Endothelial cell of umbilical vein (primary cell): ENCODE measurements at regions not wholly inside any gene's neighbourhood (a gene's known extent, or its start where the extent isn't known, plus 50 kb on each side); places are given as distances from the start of the nearest gene placed in this dataset.

Experiments used
- BruUV-seq: library from RNA; stranded (reverse); fragments of 400-500 nt; replicated peaks from 2 replicates; lab custom pipeline; 2021; lab: Mats Ljungman, UMichigan
- CTCF ChIA-PET: fragments of 300-600, 350-600 bp; sonication (Branson Sonifier 250); formaldehyde crosslinking; loops from one replicate; lab custom pipeline; 2021; ENCODE audit warnings: antibody characterized with exemption, inconsistent platforms; lab: Charles Lee
- POLR2A ChIA-PET: fragments of 300-600, 350-600 bp; sonication (Branson Sonifier 250); formaldehyde crosslinking; loops from one replicate; lab custom pipeline; 2021; ENCODE audit warnings: antibody characterized with exemption, inconsistent platforms; lab: Charles Lee
- DNase-seq: peaks from one replicate; pipeline ENCODE4 v3.0.0-alpha.2; 2011; ENCODE audit warnings: low read depth, low spot score
- FAIRE-seq: peaks from 2 replicates; lab custom pipeline; 2011; peaks lifted over from hg19 to GRCh38; lab: Jason Lieb, UNC
- H2AFZ ChIP-seq: 2 replicates; pipeline ENCODE4 v1.6.0; 2012; ENCODE audit warnings: low read depth, low read length, control low read depth, inconsistent platforms
- H3K27ac ChIP-seq: 2 replicates; pipeline ENCODE4 v1.5.1; 2011; ENCODE audit warnings: low read depth, mild to moderate bottlenecking, control low read depth, low read length, moderate library complexity; ENCODE audit not compliant: insufficient read depth
- H3K27me3 ChIP-seq, 2 experiments: 2 replicates each; pipeline versions ENCODE4 v1.6.0 to v1.6.1; 2011; ENCODE audit warnings: low read length in 2 of 2, mixed read lengths in 1 of 2; ENCODE audit not compliant: control insufficient read depth in 2 of 2, insufficient read depth in 2 of 2
- H3K36me3 ChIP-seq, 2 experiments: 2 replicates in 1 of 2; 3 replicates in 1 of 2; pipeline ENCODE4 v1.5.1; 2011; ENCODE audit warnings: low read length in 2 of 2, mild to moderate bottlenecking in 1 of 2, moderate library complexity in 1 of 2; ENCODE audit not compliant: control insufficient read depth in 2 of 2, insufficient read depth in 2 of 2; ENCODE audit errors: extremely low read depth in 1 of 2
- H3K4me1 ChIP-seq: 3 replicates; pipeline ENCODE4 v1.5.1; 2011; ENCODE audit warnings: mild to moderate bottlenecking, low read length; ENCODE audit not compliant: control insufficient read depth, insufficient read depth; ENCODE audit errors: extremely low read depth
- H3K4me2 ChIP-seq: 2 replicates; pipeline ENCODE4 v1.6.1; 2011; ENCODE audit warnings: low read length, control low read depth, mixed read lengths; ENCODE audit not compliant: insufficient read depth
- H3K4me3 ChIP-seq, 3 experiments: fragments of 200-600 bp in 1 of 3; sonication (generic), shearing (Covaris generic) in 1 of 3; replicated peaks in 1 of 3; 2 replicates each; pipeline ENCODE4 v1.5.1; 2011 to 2016; ENCODE audit warnings: control low read depth in 3 of 3, low read length in 3 of 3, mild to moderate bottlenecking in 2 of 3, inconsistent platforms in 1 of 3, low read depth in 1 of 3, moderate library complexity in 1 of 3; ENCODE audit not compliant: insufficient read depth in 1 of 3
- H3K79me2 ChIP-seq: 2 replicates; pipeline ENCODE4 v1.6.0; 2012; ENCODE audit warnings: low read length, inconsistent platforms; ENCODE audit not compliant: control insufficient read depth, insufficient read depth
- H3K9ac ChIP-seq: replicated peaks from 2 replicates; pipeline ENCODE3; 2011; ENCODE audit warnings: low read length, control low read depth; ENCODE audit not compliant: insufficient read depth; ENCODE audit errors: extremely low read depth
- H3K9me1 ChIP-seq: replicated peaks from 3 replicates; pipeline ENCODE4 v1.6.0; 2011; ENCODE audit warnings: mild to moderate bottlenecking, low read length; ENCODE audit not compliant: control insufficient read depth, insufficient read depth; ENCODE audit errors: extremely low read depth
- H3K9me3 ChIP-seq: replicated peaks from 2 replicates; pipeline ENCODE4 v1.5.1; 2012; ENCODE audit warnings: low read length, inconsistent platforms; ENCODE audit not compliant: control insufficient read depth, insufficient read depth
- H4K20me1 ChIP-seq: replicated peaks from 2 replicates; pipeline ENCODE3; 2011; ENCODE audit warnings: mild to moderate bottlenecking, low read length; ENCODE audit not compliant: control insufficient read depth, insufficient read depth; ENCODE audit errors: extremely low read depth
- EZH2 ChIP-seq: IDR thresholded peaks from 2 replicates; pipeline ENCODE4 v1.6.1; 2012; ENCODE audit warnings: borderline replicate concordance, low read depth, mild to moderate bottlenecking, moderate library complexity, low read length, inconsistent platforms; ENCODE audit not compliant: severe bottlenecking
- FOS ChIP-seq: IDR thresholded peaks from 2 replicates; pipeline ENCODE4 v1.6.1; 2011; ENCODE audit warnings: mild to moderate bottlenecking, low read length, moderate library complexity, borderline replicate concordance; ENCODE audit not compliant: insufficient read depth
- GATA2 ChIP-seq: IDR thresholded peaks from 2 replicates; pipeline ENCODE4 v1.7.0; 2011; ENCODE audit warnings: low read depth, mild to moderate bottlenecking, moderate library complexity, mixed read lengths, low read length; ENCODE audit not compliant: insufficient read length, insufficient read depth
- JUN ChIP-seq: IDR thresholded peaks from 2 replicates; pipeline ENCODE4 v1.6.1; 2011; ENCODE audit warnings: borderline replicate concordance, low read depth; ENCODE audit not compliant: insufficient read length, insufficient read depth
- MYC ChIP-seq: IDR thresholded peaks from one replicate; pipeline ENCODE4 v1.6.1; 2011; ENCODE audit warnings: mild to moderate bottlenecking, low read depth, low read length
- POLR2A ChIP-seq: IDR thresholded peaks from 2 replicates; pipeline ENCODE4 v1.6.1; 2012; ENCODE audit warnings: low read depth, mild to moderate bottlenecking, control low read depth, low read length
- POLR2AphosphoS5 ChIP-seq: IDR thresholded peaks from 2 replicates; pipeline ENCODE4 v1.6.1; 2012; ENCODE audit warnings: low read depth, mild to moderate bottlenecking, control low read depth, low read length, moderate library complexity; ENCODE audit not compliant: insufficient read depth
- dilution Hi-C: fragments of 300-500 bp; cut with MboI; formaldehyde crosslinking; loops from one replicate; pipeline ENCODE4 v1.15.0; 2019; ENCODE audit warnings: low sequenced_read_pairs; ENCODE audit not compliant: extremely low pct_ligation_motif_present
- intact Hi-C: fragments of 100-400 bp; cut with micrococcal nuclease; formaldehyde crosslinking; loops from one replicate; pipeline ENCODE4 v1.10.0; 2022
- TF ChIP-seq, protein P1 (sequence below), 2 donors: IDR thresholded peaks; 1 replicate in 1 of 2; 2 replicates in 1 of 2; pipeline ENCODE4 v1.5.1; 2011; ENCODE audit warnings: low read length in 2 of 2, mild to moderate bottlenecking in 2 of 2, moderate library complexity in 2 of 2, control low read depth in 1 of 2, inconsistent platforms in 1 of 2, low read depth in 1 of 2; ENCODE audit not compliant: insufficient read depth in 1 of 2; ENCODE audit errors: extremely low read depth in 1 of 2
- TF ChIP-seq, protein P2 (sequence below): IDR thresholded peaks from 2 replicates; pipeline ENCODE4 v1.6.1; 2011; ENCODE audit not compliant: insufficient read depth, insufficient read length

DNA sequence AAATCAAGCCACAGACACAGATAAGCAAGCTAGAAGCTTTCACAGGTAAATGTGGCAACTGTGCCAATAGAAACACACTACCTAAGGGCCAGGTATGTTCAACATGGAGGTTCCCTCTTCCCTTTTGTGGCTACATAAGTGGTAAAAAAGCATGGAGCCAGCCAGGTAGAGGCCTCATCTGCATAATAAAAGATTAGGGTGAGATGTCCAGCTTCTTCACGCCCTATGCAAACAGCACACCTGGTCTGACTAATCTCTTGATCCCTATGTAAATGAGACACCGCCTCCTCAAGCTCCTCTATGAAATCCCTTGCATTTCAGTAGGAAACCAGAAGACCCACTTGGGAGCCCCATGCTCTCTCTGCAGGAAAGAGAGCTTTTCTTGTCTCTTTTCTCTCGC is 282.2 kb downstream of the NEBL start:
- H3K4me2 ChIP-seq = no peak overlapping the region
- no peak overlapping the region for H3K4me3 ChIP-seq
- no TSS peak for BruUV-seq
- no peaks in the 10 kb centered on the region for H3K36me3 ChIP-seq
- H3K4me1 ChIP-seq = no peaks in the 10 kb centered on the region
- intact Hi-C loops = no loop called here
- no peaks in the 10 kb centered on the region for H3K27me3 ChIP-seq
- no peak overlapping the region for H3K27ac ChIP-seq
- FAIRE-seq = no peak
- no peak overlapping the region for H3K9ac ChIP-seq
- H3K9me1 ChIP-seq = no peaks in the 10 kb centered on the region
- TF ChIP-seq POLR2A (no peak), MYC (no peak), POLR2AphosphoS5 (no peak), JUN (no peak), GATA2 (no peak), EZH2 (no peak), FOS (no peak)
- TF ChIP-seq, protein P1, sequence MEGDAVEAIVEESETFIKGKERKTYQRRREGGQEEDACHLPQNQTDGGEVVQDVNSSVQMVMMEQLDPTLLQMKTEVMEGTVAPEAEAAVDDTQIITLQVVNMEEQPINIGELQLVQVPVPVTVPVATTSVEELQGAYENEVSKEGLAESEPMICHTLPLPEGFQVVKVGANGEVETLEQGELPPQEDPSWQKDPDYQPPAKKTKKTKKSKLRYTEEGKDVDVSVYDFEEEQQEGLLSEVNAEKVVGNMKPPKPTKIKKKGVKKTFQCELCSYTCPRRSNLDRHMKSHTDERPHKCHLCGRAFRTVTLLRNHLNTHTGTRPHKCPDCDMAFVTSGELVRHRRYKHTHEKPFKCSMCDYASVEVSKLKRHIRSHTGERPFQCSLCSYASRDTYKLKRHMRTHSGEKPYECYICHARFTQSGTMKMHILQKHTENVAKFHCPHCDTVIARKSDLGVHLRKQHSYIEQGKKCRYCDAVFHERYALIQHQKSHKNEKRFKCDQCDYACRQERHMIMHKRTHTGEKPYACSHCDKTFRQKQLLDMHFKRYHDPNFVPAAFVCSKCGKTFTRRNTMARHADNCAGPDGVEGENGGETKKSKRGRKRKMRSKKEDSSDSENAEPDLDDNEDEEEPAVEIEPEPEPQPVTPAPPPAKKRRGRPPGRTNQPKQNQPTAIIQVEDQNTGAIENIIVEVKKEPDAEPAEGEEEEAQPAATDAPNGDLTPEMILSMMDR (IDR thresholded peaks at IDR 0.05; ENCODE audit: extremely low read depth in 1 of 2, insufficient read depth in 1 of 2, low read depth in 1 of 2, low read length in 2 of 2) = no peak
- TF ChIP-seq, protein P2, sequence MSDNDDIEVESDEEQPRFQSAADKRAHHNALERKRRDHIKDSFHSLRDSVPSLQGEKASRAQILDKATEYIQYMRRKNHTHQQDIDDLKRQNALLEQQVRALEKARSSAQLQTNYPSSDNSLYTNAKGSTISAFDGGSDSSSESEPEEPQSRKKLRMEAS = no peak
- H2AFZ ChIP-seq = no peak overlapping the region
- ChIA-PET CTCF (no interaction called here), POLR2A (no interaction called here)
- H3K9me3 ChIP-seq = no peaks in the 10 kb centered on the region
- no peaks in the 10 kb centered on the region for H3K79me2 ChIP-seq
- no peaks in the 10 kb centered on the region for H4K20me1 ChIP-seq
- DNase-seq = no peak
- dilution Hi-C loops = no loop called here
